ENCODE measurements at regions not wholly inside any gene's neighbourhood (a gene's known extent, or its start where the extent isn't known, plus 50 kb on each side); places are given as distances from the start of the nearest gene placed in this dataset.

DNA sequence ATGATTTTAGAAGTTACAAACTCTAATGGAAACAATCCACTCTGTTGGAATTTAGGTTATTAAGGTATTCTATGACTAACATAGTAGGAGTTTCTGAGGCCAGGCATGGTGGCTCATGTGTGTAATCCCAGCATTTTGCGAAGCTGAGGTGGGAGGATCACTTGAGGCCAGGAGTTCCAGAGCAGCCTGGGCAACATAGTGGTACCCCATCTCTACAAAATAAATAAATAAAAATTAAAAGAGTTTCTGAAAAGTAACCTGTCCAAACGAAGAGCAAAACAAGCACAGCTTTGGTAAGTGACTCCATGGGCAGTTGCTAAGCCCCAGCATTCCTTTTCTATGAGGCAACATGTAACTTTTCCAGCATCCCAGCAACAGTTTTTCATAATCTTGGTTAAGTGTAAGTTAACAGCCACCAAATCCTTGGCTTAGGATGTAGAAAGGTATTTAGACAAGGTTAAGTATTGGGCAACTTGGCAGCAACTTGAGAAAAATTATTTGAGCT is 86.3 kb downstream of the SOX4 start:
- Mint-ChIP-seq H3K4me1 (no peaks in the 10 kb centered on the region), H3K4me3 (no peak overlapping the region), H3K9me3 (no peaks in the 10 kb centered on the region), H3K27me3 (ENCODE audit: low read depth in 3 of 3) (peaks cover 0 to 3% (median 0%) of the 10 kb centered on the region in 3 donors), H3K27ac (no peak overlapping the region), H3K36me3 (peaks cover 0 to 3% (median 0%) of the 10 kb centered on the region in 3 donors)
- no peak for DNase-seq

DNA sequence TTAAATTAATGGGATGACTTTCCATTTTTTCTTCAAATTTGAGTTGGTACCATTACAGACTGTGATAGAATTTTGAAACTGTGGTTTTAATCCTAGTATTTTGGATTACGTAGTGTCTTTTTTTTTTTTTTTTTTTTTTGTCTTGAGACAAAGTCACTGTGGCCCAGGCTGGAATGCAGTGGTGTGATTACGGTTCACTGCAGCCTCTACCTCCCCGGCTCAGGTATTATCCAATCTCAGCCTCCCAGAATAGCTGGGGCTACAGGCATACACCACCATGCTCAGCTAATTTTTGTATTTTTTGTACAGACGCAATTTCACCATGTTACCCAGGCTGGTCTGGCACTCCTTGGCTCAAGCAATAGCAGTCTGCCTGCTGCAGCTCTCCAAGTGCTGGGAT is 87.1 kb downstream of the SOX4 start:
- no peak for DNase-seq
- H3K9me3 Mint-ChIP-seq, result peaks cover 0 to under 1% (median 0%) of the 10 kb centered on the region in 6 donors
- H3K4me3 Mint-ChIP-seq, result no peak overlapping the region
- H3K4me1 Mint-ChIP-seq, result no peaks in the 10 kb centered on the region
- no peak overlapping the region for H3K27ac Mint-ChIP-seq
- H3K27me3 Mint-ChIP-seq (ENCODE audit: low read depth in 3 of 3), result peaks cover 0 to 3% (median 0%) of the 10 kb centered on the region in 3 donors
- H3K36me3 Mint-ChIP-seq, result no peaks in the 10 kb centered on the region

- Mint-ChIP-seq H3K27ac (no peak overlapping the region), H3K36me3 (peaks cover 0 to 6% (median 0%) of the 10 kb centered on the region in 3 donors), H3K4me3 (no peak overlapping the region), H3K9me3 (peaks cover 0 to 6% (median 0%) of the 10 kb centered on the region in 6 donors), H3K4me1 (no peaks in the 10 kb centered on the region), H3K27me3 (ENCODE audit: low read depth in 3 of 3) (peaks cover 0 to 5% (median 0%) of the 10 kb centered on the region in 3 donors)
- no peak for DNase-seq
Measured at GRCh38 chr6:21690489-21690888, 96.9 kb downstream of the SOX4 start.

DNA sequence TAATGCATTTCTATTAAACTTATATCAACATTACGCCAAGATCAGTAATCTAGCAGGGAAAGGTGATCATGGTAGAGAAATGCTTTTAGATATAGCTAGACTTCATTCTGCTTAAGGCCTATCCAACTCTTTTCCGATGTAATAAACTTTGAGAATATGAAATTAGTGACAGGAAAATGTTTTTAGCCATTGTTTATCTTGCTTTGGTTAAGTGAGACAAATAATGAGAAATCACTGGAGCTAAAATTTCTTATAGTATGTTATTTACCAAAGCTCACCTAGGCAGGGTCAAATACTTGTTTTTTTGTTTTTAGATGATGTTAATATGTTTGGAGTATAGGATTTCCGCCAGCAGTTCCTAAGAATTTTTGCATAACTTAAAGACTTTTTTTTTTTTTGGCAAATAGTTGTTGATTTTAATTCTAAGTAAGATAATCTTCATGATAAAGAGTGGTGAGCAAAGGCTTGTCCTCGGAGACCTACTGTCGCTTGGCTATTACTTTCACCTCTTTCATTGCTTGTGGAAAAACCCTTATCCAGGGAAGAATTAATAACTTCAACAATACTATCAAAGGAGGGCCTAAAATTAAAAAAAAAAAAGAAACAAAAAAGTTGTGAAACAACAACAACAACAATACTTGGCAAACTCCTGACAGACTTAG is 98.3 kb downstream of the SOX4 start:
- no peak for DNase-seq
- Mint-ChIP-seq H3K27ac (no peak overlapping the region), H3K9me3 (peaks cover 0 to 2% (median 0%) of the 10 kb centered on the region in 6 donors), H3K4me3 (no peak overlapping the region), H3K27me3 (ENCODE audit: low read depth in 3 of 3) (peaks cover 0 to 3% (median 0%) of the 10 kb centered on the region in 3 donors), H3K4me1 (no peaks in the 10 kb centered on the region), H3K36me3 (peaks cover 0 to 6% (median 0%) of the 10 kb centered on the region in 3 donors)

DNA sequence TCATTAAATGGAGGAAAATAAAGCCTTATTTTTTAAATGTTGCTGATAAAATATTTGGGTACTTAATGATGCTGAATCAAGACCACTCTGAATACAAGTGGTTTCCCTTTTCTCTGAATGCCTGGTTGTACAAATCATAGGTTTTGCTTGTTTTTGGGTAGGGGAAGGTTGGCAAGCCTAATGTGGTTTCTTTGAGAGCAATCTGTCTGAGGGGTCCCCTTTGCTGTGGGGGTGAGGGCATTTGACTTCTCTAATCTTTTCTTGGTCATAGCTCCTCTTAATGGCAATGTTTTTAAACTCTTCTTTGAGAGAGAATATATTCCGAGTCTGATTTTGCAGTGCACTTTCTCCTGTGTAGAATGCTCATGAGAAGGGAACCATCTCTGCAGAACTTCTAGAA is 99.2 kb downstream of the SOX4 start:
- peaks cover 0 to 3% (median 0%) of the 10 kb centered on the region in 3 donors for H3K36me3 Mint-ChIP-seq
- no peak for DNase-seq
- no peaks in the 10 kb centered on the region for H3K9me3 Mint-ChIP-seq
- no peak overlapping the region for H3K27ac Mint-ChIP-seq
- H3K4me3 Mint-ChIP-seq, result no peak overlapping the region
- peaks cover 0 to 3% (median 0%) of the 10 kb centered on the region in 3 donors for H3K27me3 Mint-ChIP-seq (ENCODE audit: low read depth in 3 of 3)
- H3K4me1 Mint-ChIP-seq, result no peaks in the 10 kb centered on the region

- no peaks in the 10 kb centered on the region for H3K4me1 Mint-ChIP-seq
- H3K9me3 Mint-ChIP-seq, result no peaks in the 10 kb centered on the region
- DNase-seq, result no peak
- H3K36me3 Mint-ChIP-seq, result no peaks in the 10 kb centered on the region
- H3K4me3 Mint-ChIP-seq, result no peak overlapping the region
- H3K27me3 Mint-ChIP-seq (ENCODE audit: low read depth in 3 of 3), result peaks cover 0 to 3% (median 0%) of the 10 kb centered on the region in 3 donors
- H3K27ac Mint-ChIP-seq, result no peak overlapping the region
Measured at GRCh38 chr6:21694168-21694567, 100.6 kb downstream of the SOX4 start.

- no peak for DNase-seq
- no peaks in the 10 kb centered on the region for H3K4me1 Mint-ChIP-seq
- no peak overlapping the region for H3K4me3 Mint-ChIP-seq
- peaks cover 0 to 1% (median 0%) of the 10 kb centered on the region in 3 donors for H3K27me3 Mint-ChIP-seq (ENCODE audit: low read depth in 3 of 3)
- peaks cover 0 to under 1% (median 0%) of the 10 kb centered on the region in 6 donors for H3K9me3 Mint-ChIP-seq
- no peaks in the 10 kb centered on the region for H3K36me3 Mint-ChIP-seq
- no peak overlapping the region for H3K27ac Mint-ChIP-seq
Measured at GRCh38 chr6:21707524-21708319, 114.2 kb downstream of the SOX4 start.

- DNase-seq, result no peak
- Mint-ChIP-seq H3K4me1 (no peaks in the 10 kb centered on the region), H3K9me3 (no peaks in the 10 kb centered on the region), H3K4me3 (no peak overlapping the region), H3K27ac (no peak overlapping the region), H3K27me3 (ENCODE audit: low read depth in 3 of 3) (peaks cover 0 to 1% (median 0%) of the 10 kb centered on the region in 3 donors), H3K36me3 (no peaks in the 10 kb centered on the region)
Measured at GRCh38 chr6:21708320-21708580, 114.7 kb downstream of the SOX4 start.

- H3K27ac Mint-ChIP-seq, result no peak overlapping the region
- peaks cover 0 to 1% (median 0%) of the 10 kb centered on the region in 3 donors for H3K27me3 Mint-ChIP-seq (ENCODE audit: low read depth in 3 of 3)
- H3K36me3 Mint-ChIP-seq, result no peaks in the 10 kb centered on the region
Measured at GRCh38 chr6:21710216-21710615, 116.7 kb downstream of the SOX4 start.

GRCh38 chr6:21710908-21711627 is 117.5 kb downstream of the SOX4 start:
- Mint-ChIP-seq H3K36me3 (no peaks in the 10 kb centered on the region), H3K9me3 (no peaks in the 10 kb centered on the region), H3K4me3 (no peak overlapping the region), H3K27ac (no peak overlapping the region), H3K27me3 (ENCODE audit: low read depth in 3 of 3) (peaks cover 0 to 1% (median 0%) of the 10 kb centered on the region in 3 donors), H3K4me1 (no peaks in the 10 kb centered on the region)
- no peak for DNase-seq

More at GRCh38 chr6:21710216-21710615, 116.7 kb downstream of the SOX4 start:
- H3K4me1 Mint-ChIP-seq, result no peaks in the 10 kb centered on the region
- no peak overlapping the region for H3K4me3 Mint-ChIP-seq
- H3K9me3 Mint-ChIP-seq, result no peaks in the 10 kb centered on the region
- no peak for DNase-seq

DNA sequence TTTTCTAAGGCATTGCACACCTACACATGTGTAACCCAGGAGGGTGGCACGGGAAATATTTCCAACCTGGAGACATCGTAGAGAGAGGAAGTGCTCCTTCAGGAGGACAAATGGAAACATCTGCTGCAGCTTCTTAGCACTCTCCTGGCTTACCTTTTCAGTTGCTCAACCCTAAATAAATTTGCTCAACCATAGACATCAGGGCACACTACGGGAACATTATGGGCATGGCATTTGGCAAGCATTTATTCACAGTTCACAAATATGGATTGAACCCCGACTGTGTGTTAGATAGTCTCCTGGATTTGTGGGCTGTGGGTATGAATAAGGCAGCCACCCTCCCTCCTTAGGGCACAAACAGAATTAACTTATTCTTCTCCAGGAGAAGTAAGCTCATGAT is 118.7 kb downstream of the SOX4 start:
- Mint-ChIP-seq H3K4me3 (no peak overlapping the region), H3K9me3 (no peaks in the 10 kb centered on the region), H3K27ac (no peak overlapping the region), H3K36me3 (no peaks in the 10 kb centered on the region), H3K4me1 (no peaks in the 10 kb centered on the region), H3K27me3 (ENCODE audit: low read depth in 3 of 3) (peaks cover 0 to 1% (median 0%) of the 10 kb centered on the region in 3 donors)
- DNase-seq, result no peak

GRCh38 chr6:21713481-21713880 is 119.9 kb downstream of the SOX4 start:
- H3K4me3 Mint-ChIP-seq, result no peak overlapping the region
- H3K27me3 Mint-ChIP-seq (ENCODE audit: low read depth in 3 of 3), result peaks cover 0 to 3% (median 0%) of the 10 kb centered on the region in 3 donors
- peaks cover 0 to 1% (median 0%) of the 10 kb centered on the region in 6 donors for H3K9me3 Mint-ChIP-seq
- H3K4me1 Mint-ChIP-seq, result no peaks in the 10 kb centered on the region
- H3K36me3 Mint-ChIP-seq, result no peaks in the 10 kb centered on the region
- H3K27ac Mint-ChIP-seq, result no peak overlapping the region
- no peak for DNase-seq

GRCh38 chr6:21715180-21715579 is 121.6 kb downstream of the SOX4 start:
- Mint-ChIP-seq H3K36me3 (no peaks in the 10 kb centered on the region), H3K9me3 (peaks cover 0 to 6% (median 0%) of the 10 kb centered on the region in 6 donors), H3K27ac (no peak overlapping the region), H3K4me3 (no peak overlapping the region), H3K4me1 (no peaks in the 10 kb centered on the region), H3K27me3 (ENCODE audit: low read depth in 3 of 3) (peaks cover 0 to 3% (median 0%) of the 10 kb centered on the region in 3 donors)
- no peak for DNase-seq

DNA sequence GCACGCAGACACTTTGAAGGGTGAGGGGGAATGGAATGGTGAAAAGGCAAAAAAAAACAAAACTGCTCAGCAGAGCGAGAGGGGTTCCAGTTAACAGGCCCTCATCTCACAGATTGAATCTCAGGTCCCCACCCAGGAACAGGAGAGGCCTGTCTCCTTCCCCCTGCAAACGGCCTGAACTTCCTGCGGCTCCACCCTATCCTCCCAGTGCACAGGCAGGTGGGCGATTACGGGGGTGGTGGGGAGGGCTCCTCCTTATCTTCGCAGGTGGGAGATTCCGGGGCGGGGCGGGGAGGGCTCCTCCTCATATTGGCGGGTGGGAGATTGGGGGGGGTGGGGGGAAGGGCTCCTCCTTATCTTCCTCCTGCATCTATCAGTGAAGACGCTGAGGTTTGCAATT is 129.0 kb downstream of the SOX4 start:
- no peak overlapping the region for H3K27ac Mint-ChIP-seq
- H3K27me3 Mint-ChIP-seq (ENCODE audit: low read depth in 3 of 3), result peaks cover 1 to 3% (median 3%) of the 10 kb centered on the region in 3 donors
- H3K36me3 Mint-ChIP-seq, result no peaks in the 10 kb centered on the region
- peaks cover 0 to 6% (median 0%) of the 10 kb centered on the region in 6 donors for H3K9me3 Mint-ChIP-seq
- H3K4me1 Mint-ChIP-seq, result no peaks in the 10 kb centered on the region
- H3K4me3 Mint-ChIP-seq, result no peak overlapping the region
- DNase-seq, result no peak

Measured in immature natural killer cell (primary cell).